HG03460 (cell line): ENCODE measurements at regions not wholly inside any gene's neighbourhood (a gene's known extent, or its start where the extent isn't known, plus 50 kb on each side); places are given as distances from the start of the nearest gene placed in this dataset.
"Not testable (repeated sequence)": the region's sequence is repeated elsewhere in the genome, so short reads cannot be mapped to it uniquely, and the experiment has no call there.

Source experiments
- ATAC-seq: cut with Tn5 transposase; IDR thresholded peaks from one replicate; pipeline ENCODE4 v1.9.1; 2021; ENCODE audit not compliant: unreplicated experiment

- no peak for ATAC-seq
Measured at GRCh38 chr16:85504242-85504641, 108.9 kb upstream of the GSE1 start.

GRCh38 chr16:85505794-85506634 is 107.1 kb upstream of the GSE1 start:
- no peak for ATAC-seq

- ATAC-seq: no peak
Measured at GRCh38 chr16:85506635-85506911, 106.5 kb upstream of the GSE1 start.

GRCh38 chr16:85507342-85507741 is 105.8 kb upstream of the GSE1 start:
- no peak for ATAC-seq

- no peak for ATAC-seq
Measured at GRCh38 chr16:85508388-85508787, 104.7 kb upstream of the GSE1 start.

GRCh38 chr16:85508993-85509392 is 104.1 kb upstream of the GSE1 start:
- ATAC-seq: no peak

GRCh38 chr16:85510041-85510659 is 103.0 kb upstream of the GSE1 start:
- no peak for ATAC-seq

- ATAC-seq: no peak
Measured at GRCh38 chr16:85511938-85512807, 100.9 kb upstream of the GSE1 start.

- no peak for ATAC-seq
Measured at GRCh38 chr16:85512808-85513115, 100.4 kb upstream of the GSE1 start.

- no peak for ATAC-seq
Measured at GRCh38 chr16:85513180-85513579, 99.9 kb upstream of the GSE1 start.

GRCh38 chr16:85513649-85514048 is 99.5 kb upstream of the GSE1 start:
- no peak for ATAC-seq

GRCh38 chr16:85514295-85514597 is 98.9 kb upstream of the GSE1 start:
- no peak for ATAC-seq

- ATAC-seq: no peak
Measured at GRCh38 chr16:85514598-85515318, 98.4 kb upstream of the GSE1 start.

GRCh38 chr16:85515319-85515745 is 97.8 kb upstream of the GSE1 start:
- no peak for ATAC-seq

- no peak for ATAC-seq
Measured at GRCh38 chr16:85515830-85516397, 97.2 kb upstream of the GSE1 start.

- ATAC-seq: no peak
Measured at GRCh38 chr16:85517154-85517553, 96.0 kb upstream of the GSE1 start.

GRCh38 chr16:85517563-85518179 is 95.5 kb upstream of the GSE1 start:
- no peak for ATAC-seq

- ATAC-seq: no peak
Measured at GRCh38 chr16:85518398-85519049, 94.6 kb upstream of the GSE1 start.

GRCh38 chr16:85519050-85519440 is 94.1 kb upstream of the GSE1 start:
- not testable (repeated sequence) for ATAC-seq

- ATAC-seq: no peak
Measured at GRCh38 chr16:85519540-85520231, 93.4 kb upstream of the GSE1 start.
